Aorta (tissue), 5 donors: ENCODE measurements at regions not wholly inside any gene's neighbourhood (a gene's known extent, or its start where the extent isn't known, plus 50 kb on each side); places are given as distances from the start of the nearest gene placed in this dataset.

Source experiments
- ATAC-seq: fragments of 200-7000 bp; cut with Tn5 transposase; one replicate; pipeline ENCODE4 v1.9.1; 2022; ENCODE audit warnings: moderate library complexity; ENCODE audit not compliant: low FRiP score
- DNase-seq, 2 donors: peaks; one replicate each; pipeline ENCODE4 v3.0.0-alpha.2; 2020
- H3K27ac ChIP-seq, 2 donors: one replicate each; pipeline ENCODE4 v1.5.1; 2013; ENCODE audit warnings: low read length in 2 of 2, mild to moderate bottlenecking in 2 of 2, moderate library complexity in 2 of 2, control low read depth in 1 of 2, inconsistent platforms in 1 of 2, low read depth in 1 of 2
- H3K27me3 ChIP-seq, 2 donors: one replicate each; pipeline ENCODE4 v1.6.1; 2013; ENCODE audit warnings: control low read depth in 1 of 2, low read length in 1 of 2, mild to moderate bottlenecking in 1 of 2, moderate library complexity in 1 of 2; ENCODE audit not compliant: insufficient read depth in 2 of 2, control insufficient read depth in 1 of 2
- H3K36me3 ChIP-seq, 2 donors: one replicate each; pipeline ENCODE4 v1.6.1; 2013; ENCODE audit warnings: control low read depth in 1 of 2, low read length in 1 of 2, mild to moderate bottlenecking in 1 of 2; ENCODE audit not compliant: insufficient read depth in 2 of 2, control insufficient read depth in 1 of 2
- H3K4me1 ChIP-seq, 2 donors: one replicate each; pipeline ENCODE4 v1.6.1; 2013; ENCODE audit warnings: low read length in 2 of 2, control low read depth in 1 of 2, mild to moderate bottlenecking in 1 of 2, moderate library complexity in 1 of 2; ENCODE audit not compliant: insufficient read depth in 2 of 2, control insufficient read depth in 1 of 2
- H3K4me3 ChIP-seq, 2 donors: one replicate each; pipeline ENCODE4 v1.5.1; 2013; ENCODE audit warnings: low read length in 2 of 2, control low read depth in 1 of 2, mild to moderate bottlenecking in 1 of 2
- H3K9me3 ChIP-seq: one replicate; pipeline ENCODE4 v1.6.1; 2013; ENCODE audit warnings: mild to moderate bottlenecking, low read length; ENCODE audit not compliant: control insufficient read depth
- WGBS, 2 donors: extraction: QIAGEN DNeasy Blood & Tissue Kit; methylation state at CpG; one replicate each; pipeline ENCODE4 v1.1.7; 2013; 5-methylcytosine and 5-hydroxymethylcytosine counted together
- intact Hi-C, 2 donors: fragments of 100-400 bp; cut with DNase I; formaldehyde crosslinking; loops; one replicate each; pipeline versions ENCODE4 v1.14.2 to v1.15.0; 2022
- donor health status: healthy with polysubstance abuse.
- donor health status: Bipolar disorder and iron deficiency.
- donor health status: DM: no; HTN: no; CAD: no.
- donor health status: DM: no; HTN: no; CAD: no.
- donor health status: DM: yes; HTN: yes; CAD: no.

GRCh38 chr3:182478369-182478768, 314.9 kb upstream of the ATP11B start:
- ATAC-seq (no peak), DNase-seq (no peak)
- Histone ChIP-seq H3K9me3 (no peaks in the 10 kb centered on the region), H3K4me1 (no peaks in the 10 kb centered on the region), H3K36me3 (no peaks in the 10 kb centered on the region), H3K27me3 (peaks cover 0 to 2% of the 10 kb centered on the region in 2 donors), H3K4me3 (no peak overlapping the region), H3K27ac (no peak overlapping the region)
- intact Hi-C loops, result no loop called here

- Histone ChIP-seq H3K27me3 (peaks cover 0 to 2% of the 10 kb centered on the region in 2 donors), H3K4me1 (no peaks in the 10 kb centered on the region), H3K36me3 (no peaks in the 10 kb centered on the region), H3K27ac (no peak overlapping the region), H3K9me3 (no peaks in the 10 kb centered on the region), H3K4me3 (no peak overlapping the region)
- WGBS, 2 donors, result 36 to 40% methylated on average over 8 of the region's 8 CpGs
- intact Hi-C loops, result no loop called here
- no peak for ATAC-seq
- DNase-seq, result no peak
Observed at GRCh38 chr3:182479419-182480336, 313.6 kb upstream of the ATP11B start.

- Histone ChIP-seq H3K9me3 (no peaks in the 10 kb centered on the region), H3K36me3 (no peaks in the 10 kb centered on the region), H3K4me1 (no peaks in the 10 kb centered on the region), H3K4me3 (no peak overlapping the region), H3K27me3 (peaks cover 0 to 2% of the 10 kb centered on the region in 2 donors), H3K27ac (no peak overlapping the region)
- WGBS, 2 donors, result 26 to 27% methylated on average over 5 of the region's 5 CpGs
- DNase-seq (no peak), ATAC-seq (no peak)
- intact Hi-C loops, result no loop called here
Observed at GRCh38 chr3:182482705-182483104, 310.6 kb upstream of the ATP11B start.

- no peak overlapping the region for H3K4me3 ChIP-seq
- intact Hi-C loops, result no loop called here
- no peaks in the 10 kb centered on the region for H3K4me1 ChIP-seq
- no peaks in the 10 kb centered on the region for H3K27me3 ChIP-seq
- H3K36me3 ChIP-seq, result no peaks in the 10 kb centered on the region
- 63 to 72% methylated on average over 4 of the region's 4 CpGs for WGBS, 2 donors
- ATAC-seq (no peak), DNase-seq (no peak)
- H3K27ac ChIP-seq, result no peak overlapping the region
- H3K9me3 ChIP-seq, result no peaks in the 10 kb centered on the region
Observed at GRCh38 chr3:182484682-182485081, 308.6 kb upstream of the ATP11B start.

GRCh38 chr3:182485301-182485700, 308.0 kb upstream of the ATP11B start:
- no peaks in the 10 kb centered on the region for H3K27me3 ChIP-seq
- ATAC-seq (no peak), DNase-seq (no peak)
- no peak overlapping the region for H3K27ac ChIP-seq
- H3K4me3 ChIP-seq, result no peak overlapping the region
- 40 to 48% methylated on average over 3 of the region's 3 CpGs for WGBS, 2 donors
- H3K9me3 ChIP-seq, result no peaks in the 10 kb centered on the region
- intact Hi-C loops, result no loop called here
- no peaks in the 10 kb centered on the region for H3K36me3 ChIP-seq
- no peaks in the 10 kb centered on the region for H3K4me1 ChIP-seq

GRCh38 chr3:182486463-182486862, 306.8 kb upstream of the ATP11B start:
- no peak for ATAC-seq
- Histone ChIP-seq H3K4me3 (no peak overlapping the region), H3K27me3 (no peaks in the 10 kb centered on the region), H3K27ac (no peak overlapping the region), H3K36me3 (no peaks in the 10 kb centered on the region), H3K9me3 (no peaks in the 10 kb centered on the region), H3K4me1 (no peaks in the 10 kb centered on the region)
- intact Hi-C loops, result no loop called here
- DNase-seq, result no peak
- 46 to 47% methylated on average over 4 of the region's 4 CpGs for WGBS, 2 donors

- Histone ChIP-seq H3K36me3 (no peaks in the 10 kb centered on the region), H3K4me1 (no peaks in the 10 kb centered on the region), H3K9me3 (no peaks in the 10 kb centered on the region), H3K27me3 (no peaks in the 10 kb centered on the region), H3K27ac (no peak overlapping the region), H3K4me3 (no peak overlapping the region)
- no peak for DNase-seq
- ATAC-seq, result no peak
- intact Hi-C loops, result no loop called here
- WGBS, 2 donors, result 55 to 59% methylated on average over 3 of the region's 3 CpGs
Observed at GRCh38 chr3:182487143-182487542, 306.2 kb upstream of the ATP11B start.

- intact Hi-C loops, result no loop called here
- H3K36me3 ChIP-seq, result no peaks in the 10 kb centered on the region
- WGBS, 2 donors, result 40 to 48% methylated on average over 2 of the region's 2 CpGs
- H3K4me1 ChIP-seq, result no peaks in the 10 kb centered on the region
- H3K27ac ChIP-seq, result no peak overlapping the region
- H3K9me3 ChIP-seq, result no peaks in the 10 kb centered on the region
- DNase-seq (no peak), ATAC-seq (no peak)
- no peaks in the 10 kb centered on the region for H3K27me3 ChIP-seq
- no peak overlapping the region for H3K4me3 ChIP-seq
Observed at GRCh38 chr3:182487611-182488010, 305.7 kb upstream of the ATP11B start.
